Stimulated activated CD8-positive, alpha-beta memory T cell treated with anti-CD3 and anti-CD28 coated beads, Interleukin-4, amount 100 ng/mL, for 24 hours (primary cell): ENCODE measurements at regions not wholly inside any gene's neighbourhood (a gene's known extent, or its start where the extent isn't known, plus 50 kb on each side); places are given as distances from the start of the nearest gene placed in this dataset.

Experiments
- DNase-seq: peaks from one replicate; pipeline ENCODE4 v3.0.0-alpha.2; 2020; ENCODE audit warnings: low read depth

DNA sequence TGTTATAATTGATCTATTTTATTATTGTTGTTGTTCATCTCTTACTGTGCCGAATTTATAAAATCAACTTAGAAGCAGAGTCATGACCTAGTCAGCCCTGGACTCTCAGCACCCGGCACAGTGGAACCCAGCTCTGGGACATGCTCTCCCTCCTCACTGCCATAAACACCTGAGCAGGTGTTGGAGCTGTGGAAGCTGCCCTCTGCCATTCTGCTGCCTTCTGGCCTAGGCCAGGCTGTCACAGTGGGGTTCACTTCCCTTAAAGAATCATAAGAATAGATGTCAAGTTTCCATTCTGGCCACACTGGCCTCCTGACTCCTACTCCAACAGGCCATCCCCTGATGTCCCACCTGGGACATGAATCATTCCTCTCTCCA is 192.2 kb downstream of the ZFP36L2 start:
- DNase-seq = no peak

DNA sequence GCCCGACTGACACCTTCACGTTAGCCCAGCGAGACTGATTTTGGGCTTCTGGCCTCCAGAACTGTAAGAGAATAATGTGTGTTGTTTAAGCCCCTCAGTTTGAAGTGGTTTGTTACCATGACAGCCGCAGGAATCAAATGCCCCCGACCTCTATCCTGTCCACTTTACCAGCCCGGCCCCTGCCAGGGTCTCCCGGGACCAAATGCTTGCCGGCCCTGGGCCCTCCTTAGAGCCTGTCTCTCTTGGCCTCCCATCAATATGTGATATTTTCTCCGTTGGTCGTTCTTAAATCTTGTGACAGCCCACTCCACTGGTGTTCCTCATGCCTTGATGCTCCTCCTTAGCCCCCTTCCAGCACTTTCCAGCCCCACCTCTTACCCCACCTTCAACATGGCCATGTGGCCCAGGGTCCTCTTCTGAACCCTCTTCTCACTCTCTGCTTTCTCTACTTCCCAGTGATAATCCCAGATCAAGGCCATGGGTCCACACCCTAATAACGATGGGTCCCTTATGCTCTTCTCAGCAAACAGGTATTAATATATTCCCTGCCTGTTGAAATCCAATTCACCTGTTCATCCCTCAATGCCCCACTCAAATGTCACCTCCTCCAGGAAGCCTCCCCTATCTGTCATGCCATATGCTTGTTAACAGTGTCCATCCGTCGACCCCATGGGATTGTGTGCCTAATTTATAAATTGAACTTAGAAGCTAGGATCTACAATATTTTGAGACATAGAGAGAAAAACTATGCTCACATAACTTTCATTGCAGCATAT is 192.8 kb downstream of the ZFP36L2 start:
- no peak for DNase-seq

DNA sequence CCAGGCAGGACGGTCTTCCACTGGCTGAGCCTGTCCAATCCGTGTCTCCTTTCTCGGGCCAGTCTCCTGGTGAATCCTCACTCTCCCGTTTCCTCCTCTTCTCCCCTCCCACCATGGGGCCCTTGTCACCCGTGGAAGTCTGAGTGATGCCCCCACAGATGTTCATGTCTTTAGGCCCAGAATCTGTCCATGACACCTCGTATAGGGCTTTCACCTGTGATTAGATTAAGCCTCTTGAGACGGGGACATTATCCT is 193.5 kb downstream of the ZFP36L2 start:
- no peak for DNase-seq

DNA sequence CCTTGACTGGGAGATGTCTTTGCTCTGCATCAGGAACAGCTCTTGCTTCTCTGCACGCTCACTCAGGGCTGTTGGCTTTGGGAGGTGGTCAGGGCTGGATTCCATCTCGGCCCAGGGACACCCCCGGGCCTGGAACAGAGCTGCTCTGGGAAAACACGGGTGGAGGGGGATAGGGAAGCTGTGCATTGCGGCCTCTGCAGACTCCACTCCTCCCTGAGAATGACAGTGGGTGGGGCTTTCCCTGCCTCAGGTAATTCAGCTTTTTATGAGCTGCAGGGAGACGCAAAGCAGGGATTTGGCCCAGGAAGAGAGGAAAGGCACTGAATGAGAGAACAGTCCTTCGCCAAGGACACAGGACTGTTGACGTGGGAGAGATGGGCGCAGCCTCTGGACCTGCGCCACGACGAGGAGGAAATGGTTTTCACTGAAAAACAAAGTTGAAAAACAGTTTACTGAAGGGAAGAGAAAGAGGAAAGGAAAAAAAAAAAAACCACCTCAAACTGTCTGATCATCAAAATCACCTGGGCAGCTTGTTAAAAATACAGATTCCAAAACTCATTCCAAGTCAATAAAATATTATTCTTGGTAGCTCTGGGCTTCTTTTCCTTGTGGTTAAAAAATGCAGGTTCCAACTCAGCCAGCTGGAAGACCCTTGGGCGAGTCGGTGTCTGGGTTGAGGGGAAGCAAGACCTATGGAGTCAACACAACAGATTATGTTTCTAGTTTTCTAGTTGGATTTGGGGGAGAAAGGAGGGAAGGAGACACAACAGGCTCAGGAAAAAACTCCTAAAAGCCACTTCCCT is 194.0 kb downstream of the ZFP36L2 start:
- no peak for DNase-seq

DNA sequence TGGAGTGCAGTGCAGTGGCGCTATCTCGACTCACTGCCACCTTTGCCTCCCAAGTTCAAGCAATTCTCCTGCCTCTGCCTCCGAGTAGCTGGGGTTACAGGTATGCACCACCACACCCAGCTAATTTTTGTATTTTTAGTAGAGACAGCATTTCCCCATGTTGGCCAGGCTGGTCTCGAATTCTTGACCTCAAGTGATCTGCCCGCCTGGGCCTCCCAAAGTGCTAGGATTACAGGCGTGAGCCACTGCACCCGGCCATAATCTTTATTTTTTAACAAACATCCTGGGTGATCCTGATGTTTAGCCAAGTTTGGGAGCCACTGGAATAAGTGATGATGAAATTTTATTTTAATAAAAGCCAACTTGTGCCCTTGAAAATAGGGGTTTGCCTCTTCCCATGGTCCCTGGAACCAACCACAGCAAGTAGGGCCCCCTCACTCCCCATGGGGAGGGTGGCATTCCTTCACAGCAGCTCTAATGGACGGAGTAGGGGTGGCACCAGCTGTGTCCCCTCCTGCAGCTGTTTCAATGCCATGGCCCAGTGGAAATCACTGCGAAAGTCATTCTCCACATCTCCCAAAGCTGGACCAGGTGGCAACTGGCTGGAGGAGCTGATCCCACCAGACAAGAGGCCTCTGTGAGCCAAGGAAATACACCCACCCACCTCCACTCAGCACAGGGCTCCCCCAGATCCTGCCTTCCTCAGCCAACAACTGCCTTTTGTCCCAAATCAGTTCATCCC is 194.8 kb downstream of the ZFP36L2 start:
- no peak for DNase-seq

DNA sequence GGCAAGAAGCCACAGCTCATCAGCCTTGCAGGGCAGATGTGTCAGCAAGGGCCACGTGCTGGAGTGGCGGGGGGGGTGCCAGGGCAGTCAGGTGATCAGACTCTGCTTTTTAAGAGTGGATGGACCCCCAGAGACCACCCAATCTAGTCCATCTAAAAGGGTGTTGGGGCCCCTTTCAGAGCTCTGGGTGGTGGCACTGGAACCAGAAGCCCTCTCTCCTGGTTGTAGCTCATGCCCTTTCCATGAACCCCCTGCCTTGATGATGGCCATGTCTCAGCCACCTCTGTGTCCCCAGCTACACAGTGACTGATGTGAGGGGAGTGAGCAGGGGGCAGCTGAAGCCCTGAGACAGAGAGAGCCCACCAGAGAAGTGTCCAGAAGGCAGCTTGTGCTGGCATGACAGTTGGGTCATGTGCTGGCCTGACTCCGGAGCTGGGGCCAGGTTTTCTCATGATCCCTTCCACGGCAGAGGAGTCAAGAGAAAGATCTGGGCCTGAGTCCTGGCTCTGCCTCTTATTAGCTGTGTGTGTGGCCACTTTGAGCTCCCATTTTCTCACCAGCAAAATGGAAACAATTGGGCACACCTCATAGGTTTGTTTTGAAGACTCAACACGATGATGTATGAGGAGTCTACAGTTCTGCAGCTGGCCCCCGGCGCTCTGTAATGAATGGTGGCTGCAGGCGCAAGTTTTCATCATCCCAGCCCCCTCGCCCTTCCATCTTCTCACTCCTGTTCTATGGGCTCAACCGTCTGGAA is 195.7 kb downstream of the ZFP36L2 start:
- no peak for DNase-seq

DNA sequence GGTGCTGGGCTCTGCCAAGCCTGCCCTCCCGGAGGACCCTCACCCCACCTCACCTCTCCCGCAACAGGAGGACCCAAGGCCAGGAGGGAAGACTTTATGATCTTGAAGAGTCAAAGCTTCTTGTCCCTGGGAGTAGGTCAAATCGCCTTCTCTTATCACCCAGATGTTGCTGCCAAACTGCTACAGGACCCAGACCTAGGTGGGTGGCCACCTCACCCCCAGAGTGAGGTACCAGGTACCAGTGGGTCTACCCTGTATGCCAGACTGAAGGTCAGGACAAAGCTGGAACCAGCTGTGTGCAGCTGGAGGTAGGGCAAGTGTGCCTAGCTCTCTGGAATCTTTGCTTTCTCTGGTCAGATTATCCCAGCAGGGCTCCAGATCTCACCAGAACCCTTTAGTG is 197.2 kb downstream of the ZFP36L2 start:
- no peak for DNase-seq

DNA sequence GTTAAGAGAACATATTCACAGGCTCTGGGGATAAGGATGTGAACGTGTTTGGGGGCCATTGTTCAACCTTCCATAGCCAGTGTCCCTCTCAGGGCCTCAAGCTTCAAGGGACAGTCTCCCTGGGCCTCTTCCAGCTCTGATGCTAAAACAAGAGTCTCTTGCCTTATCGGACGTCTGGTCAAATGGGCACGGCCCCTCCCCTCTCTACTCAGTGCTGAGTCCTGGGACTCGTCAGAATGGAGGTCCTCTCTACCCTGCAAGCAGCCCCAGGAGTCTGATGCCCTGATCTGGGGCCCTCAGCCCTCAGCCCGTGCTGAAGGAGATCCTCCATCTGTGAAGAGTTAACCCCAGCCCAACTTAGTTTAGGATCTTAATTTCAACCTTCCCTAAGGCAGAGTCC is 198.2 kb downstream of the ZFP36L2 start:
- DNase-seq = no peak

DNA sequence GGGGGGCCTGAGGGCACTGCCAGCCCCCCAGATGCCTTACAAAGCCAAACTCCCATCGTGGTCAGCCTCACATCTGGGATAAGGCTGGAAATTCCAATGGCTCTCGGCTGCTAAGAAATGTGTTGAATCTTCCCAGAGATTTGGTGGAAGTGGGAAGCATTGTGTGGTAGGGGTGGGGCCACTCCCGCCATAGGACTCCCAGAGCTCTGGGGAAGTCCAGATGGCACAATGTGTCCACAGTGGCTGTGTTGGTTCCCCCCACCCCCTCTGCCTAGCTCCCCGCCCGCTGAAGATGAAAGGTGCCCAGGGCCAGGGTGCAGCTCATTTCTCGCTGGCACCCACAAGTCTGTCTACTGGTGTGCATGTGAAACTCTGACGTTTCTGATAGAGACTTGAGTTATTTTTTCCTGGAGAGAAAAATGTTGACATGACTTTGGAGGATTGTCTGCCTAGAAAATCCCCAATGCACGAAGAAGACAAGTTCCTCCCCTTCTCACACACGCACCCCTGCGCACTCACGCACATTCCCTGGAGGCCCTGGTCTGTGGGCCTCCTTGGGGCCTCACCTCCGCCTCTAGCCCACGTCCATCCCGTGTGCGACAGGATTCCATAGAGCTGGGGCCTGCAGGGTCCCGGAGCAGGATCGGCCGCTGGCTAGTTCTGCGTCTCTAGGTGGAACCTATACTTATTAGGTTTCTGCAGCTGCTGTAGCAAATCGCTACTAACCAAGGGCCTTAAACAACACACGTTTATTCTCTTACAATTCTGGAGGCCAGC is 199.1 kb downstream of the ZFP36L2 start:
- no peak for DNase-seq

DNA sequence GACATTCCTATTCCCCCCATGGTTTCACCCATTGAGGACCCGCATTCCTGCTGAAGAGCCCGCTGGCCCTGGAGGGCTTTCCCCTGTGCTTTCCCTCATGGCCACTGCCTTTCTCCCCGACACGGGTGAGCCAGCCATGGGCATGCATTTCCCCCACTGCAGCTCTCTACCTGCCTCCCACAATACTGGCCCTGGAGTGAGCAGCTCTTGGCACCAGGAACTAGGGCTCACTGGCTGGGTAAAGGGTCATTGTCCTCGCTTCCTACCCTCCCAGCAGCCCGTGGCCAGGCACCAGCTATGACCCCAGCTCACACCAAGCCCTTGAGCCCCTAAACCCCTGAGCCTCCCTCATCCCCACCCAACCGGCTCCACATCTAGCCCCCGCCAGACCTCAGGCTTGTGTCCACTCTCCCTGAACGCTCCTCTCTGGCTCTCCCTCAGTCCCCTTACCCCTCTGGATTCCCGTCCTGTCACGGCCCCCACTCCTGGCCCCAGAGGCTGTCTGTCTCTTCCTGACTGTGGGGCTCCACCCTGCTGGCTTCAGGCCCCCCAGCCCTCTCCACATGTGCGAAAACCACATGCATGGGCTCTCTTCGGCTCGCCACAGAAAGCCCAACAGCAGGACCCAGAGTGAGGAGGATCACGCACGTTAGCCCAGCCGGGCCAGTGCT is 199.8 kb downstream of the ZFP36L2 start:
- no peak for DNase-seq

DNA sequence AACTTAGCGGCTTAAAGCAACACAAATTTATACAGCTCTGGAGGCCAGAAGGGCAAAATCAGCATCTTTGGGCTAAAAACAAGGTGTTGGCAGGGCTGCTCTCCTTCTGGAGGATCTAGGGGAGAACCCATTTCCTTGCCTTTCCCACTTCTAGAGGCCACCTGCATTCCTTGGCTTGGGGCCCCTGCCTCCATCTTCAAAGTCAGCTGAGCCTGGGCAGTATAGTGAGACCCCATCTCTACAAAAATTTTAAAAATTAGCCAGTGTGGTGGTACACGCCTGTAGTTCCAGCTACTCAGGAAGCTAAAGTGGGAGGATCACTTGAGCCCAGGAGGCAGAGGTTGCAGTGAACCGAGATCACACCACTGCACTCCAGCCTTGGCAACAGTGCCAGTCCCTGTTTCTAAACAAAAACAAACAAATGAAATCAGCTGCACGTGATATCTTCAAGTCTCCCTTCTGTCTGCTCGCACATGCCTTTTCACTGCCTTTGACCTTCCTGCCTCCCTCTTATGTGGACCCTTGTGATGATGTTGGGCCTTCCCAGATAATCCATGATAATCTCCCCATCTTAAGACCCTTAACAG is 200.6 kb downstream of the ZFP36L2 start:
- no peak for DNase-seq

DNA sequence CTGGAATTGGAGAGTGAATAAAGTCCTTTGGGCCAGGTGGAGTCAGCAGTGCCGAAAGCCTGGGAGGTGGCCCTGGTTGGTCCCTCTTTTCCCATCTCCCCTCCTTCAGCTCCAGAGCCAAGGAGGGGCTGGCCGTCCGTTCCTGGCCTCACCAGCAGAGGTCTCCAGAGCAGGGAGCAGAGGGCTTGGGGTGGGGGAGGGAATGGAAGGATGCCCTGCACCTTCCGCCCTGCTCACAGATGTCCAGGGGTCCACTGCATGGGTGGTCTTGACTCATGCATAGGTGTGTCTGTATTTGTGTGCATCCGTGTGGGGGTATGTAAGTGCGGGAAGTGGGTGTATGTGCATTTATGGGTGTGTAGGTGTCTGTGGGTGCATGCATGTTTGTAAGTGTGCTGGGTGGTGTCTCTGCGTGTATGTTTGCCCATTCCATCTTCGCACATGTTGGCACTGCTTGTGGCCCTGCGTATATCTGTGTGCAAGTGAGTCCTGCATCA is 201.8 kb downstream of the ZFP36L2 start:
- peak; percentile 13 for DNase-seq

DNA sequence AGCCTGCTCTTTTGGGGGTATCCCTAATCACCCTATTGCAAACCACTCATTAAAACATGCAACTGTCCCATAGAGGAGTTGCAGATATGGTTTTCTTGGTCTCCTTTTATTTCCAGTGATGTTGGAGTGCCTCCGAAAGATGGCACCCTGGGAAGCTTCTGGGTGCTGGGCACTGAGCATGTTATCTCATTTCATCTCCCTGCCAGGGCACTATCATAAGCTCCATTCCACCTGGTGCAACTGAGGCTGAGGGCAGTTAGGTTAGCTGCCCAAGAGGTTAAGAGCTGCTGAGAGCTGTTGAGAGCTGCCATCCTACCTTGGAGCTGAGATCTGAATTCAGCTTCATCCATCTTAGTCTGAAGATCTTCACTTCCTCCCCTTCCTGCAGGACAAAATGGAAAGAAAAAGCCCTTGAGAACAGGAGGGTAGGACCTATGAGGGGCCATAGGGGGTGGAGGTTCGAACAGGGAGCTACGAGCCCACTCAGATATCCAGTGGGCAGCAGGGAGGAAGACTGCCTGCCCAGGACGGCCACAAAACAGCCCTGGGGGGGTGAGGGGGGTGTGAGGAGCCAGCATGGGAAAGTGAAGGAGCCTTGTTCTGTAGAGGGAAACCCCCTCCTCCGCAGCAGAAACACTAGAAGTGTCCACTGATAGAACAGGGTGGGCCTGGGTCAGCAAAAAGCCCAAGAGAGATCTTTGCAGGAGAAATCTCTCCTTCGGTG is 202.5 kb downstream of the ZFP36L2 start:
- no peak for DNase-seq

DNA sequence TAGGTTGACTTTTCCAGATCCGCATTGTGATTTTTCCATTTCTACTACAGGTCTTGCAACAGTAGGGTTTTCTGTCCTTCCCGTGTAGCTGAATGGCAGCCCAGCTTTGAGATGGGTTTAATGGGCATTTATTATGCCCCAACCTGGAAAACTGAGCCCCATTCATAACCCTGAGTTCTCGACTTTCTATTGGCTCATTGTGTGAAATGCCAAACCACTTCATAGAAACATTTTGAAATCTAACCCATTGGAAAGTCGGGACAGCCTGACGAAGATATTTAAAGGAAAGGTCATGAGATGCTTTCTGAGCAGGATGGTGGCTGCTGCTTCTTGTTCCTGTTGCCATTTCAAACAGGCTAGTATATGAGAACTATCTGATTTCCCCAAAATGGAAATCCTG is 203.5 kb downstream of the ZFP36L2 start:
- no peak for DNase-seq

DNA sequence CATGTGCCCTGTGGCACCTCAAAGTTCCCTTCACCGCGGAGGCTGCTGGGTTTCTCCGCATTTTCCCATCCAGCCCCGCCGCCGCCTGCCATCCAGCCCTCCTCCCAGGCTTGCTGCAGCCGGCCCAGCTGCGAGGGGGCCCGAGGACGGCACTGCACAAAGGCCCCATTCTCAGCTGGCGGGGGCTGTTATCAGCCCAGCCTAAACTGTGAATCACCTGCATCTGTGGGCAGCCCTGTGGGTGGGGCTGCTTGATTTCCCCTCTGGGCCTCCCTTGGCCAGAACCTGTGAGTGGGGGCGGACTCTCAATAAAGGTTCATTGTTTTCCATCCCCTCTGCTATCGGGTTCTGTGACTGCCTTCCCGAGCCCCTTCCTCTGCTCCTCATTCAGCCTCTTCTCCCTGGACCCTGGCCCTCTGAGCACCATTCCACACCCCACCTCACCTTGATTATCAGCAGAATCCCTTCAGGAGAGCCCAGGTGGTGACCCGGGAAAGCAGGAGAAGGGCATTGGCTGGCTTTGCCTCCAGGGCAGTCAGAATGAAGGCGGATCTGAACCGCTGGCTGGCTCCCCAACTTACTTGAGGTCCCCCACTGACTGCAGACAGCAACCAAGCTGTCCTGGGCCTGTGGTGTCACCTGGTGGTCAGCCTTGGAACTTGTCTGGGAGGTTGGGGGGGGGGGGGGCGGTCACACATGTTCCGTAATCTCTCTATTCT is 204.5 kb downstream of the ZFP36L2 start:
- no peak for DNase-seq

DNA sequence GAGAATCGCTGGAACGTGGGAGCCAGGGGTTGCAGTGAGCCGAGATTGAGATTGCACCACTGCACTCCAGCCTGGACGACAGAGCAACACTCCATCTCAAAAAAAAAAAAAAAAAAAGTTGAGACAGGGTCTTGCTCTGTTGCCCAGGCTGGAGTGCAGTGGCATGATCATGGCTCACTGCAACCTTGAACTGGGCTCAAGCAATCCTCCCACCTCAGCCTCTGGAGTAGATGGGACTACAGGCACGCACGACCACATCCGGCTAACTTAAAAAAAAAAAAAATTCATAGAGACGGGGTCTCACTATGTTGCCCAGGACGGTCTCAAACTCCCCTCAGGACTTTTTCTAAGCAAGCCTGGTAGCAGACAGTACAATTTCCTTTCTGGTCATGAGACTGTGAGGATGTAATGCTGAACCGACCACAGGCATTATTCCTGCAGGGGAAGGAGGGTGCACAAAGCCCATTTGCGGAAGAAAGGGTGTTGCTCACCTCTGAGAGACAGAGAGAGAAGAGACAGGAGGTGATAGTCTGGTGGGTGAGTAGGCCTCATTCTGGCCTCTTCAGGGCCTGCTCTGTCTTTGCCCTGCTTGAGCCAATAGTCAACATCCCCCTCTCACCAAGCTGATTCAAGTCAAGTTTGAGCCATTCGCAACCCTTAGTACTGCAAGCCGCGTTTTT is 205.3 kb downstream of the ZFP36L2 start:
- DNase-seq = no peak

DNA sequence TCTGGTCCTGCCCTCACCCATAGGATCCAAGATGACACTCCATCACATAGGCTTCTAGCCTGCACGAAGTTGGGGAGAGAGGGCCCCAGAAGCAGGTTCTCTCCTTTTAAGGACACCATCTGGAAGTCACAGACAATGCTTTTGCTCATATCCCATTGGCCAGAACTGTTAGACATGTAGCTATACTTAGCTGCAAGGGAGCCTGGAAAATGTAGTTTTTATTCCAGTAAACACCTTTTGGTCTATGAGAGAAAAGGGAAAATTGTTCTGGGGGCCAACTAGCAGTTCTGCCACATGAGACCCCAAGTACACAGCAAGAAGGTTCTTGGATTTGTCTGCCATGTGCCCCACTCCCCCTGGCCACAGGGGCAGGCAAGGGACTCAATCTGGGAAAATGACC is 206.1 kb downstream of the ZFP36L2 start:
- DNase-seq = no peak

DNA sequence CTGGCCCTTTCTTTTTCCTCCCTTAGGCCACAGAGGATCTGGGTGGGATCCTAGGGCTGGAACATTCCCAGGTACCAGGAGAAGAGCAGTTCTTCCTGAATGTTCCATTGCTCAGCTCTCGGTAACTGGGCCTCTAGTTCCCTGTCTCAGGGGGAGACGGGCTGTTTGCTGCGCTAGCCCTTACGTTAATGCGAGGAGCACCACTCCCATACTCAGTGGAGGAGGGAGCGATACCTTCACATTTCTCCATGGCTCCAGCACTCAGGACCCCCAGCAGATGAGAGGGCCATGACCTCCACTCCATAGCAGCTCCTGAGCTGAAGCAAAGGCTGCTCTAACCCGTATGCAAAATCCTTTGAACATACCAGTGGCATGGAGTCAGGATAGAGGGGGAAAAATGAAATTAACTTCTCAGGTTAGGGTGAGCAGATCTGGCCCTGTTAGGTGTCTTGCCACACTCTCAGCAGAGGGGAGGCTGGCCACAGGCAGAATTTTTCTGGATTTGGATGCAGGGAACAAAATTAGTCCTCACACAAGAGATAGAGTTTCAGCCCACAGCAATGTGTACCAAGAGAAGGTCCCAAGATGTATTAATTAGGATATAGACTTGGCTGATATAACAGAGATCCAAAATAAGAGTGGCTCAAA is 206.7 kb downstream of the ZFP36L2 start:
- no peak for DNase-seq
